Posterior cingulate gyrus (tissue), 11 donors: ENCODE measurements at regions not wholly inside any gene's neighbourhood (a gene's known extent, or its start where the extent isn't known, plus 50 kb on each side); places are given as distances from the start of the nearest gene placed in this dataset.
A peak's percentile ranks its signal among the peaks of the same experiment; 100 is the strongest.

Experiments used
- DNase-seq, 10 donors: peaks; one replicate each; pipeline versions ENCODE4 v3.0.0 to v3.0.0-alpha.2; 2020 to 2021; ENCODE audit warnings: mixed read lengths in 3 of 10
- intact Hi-C: fragments of 100-400 bp; cut with DNase I; formaldehyde crosslinking; loops from one replicate; pipeline ENCODE4 v1.15.1; 2023

GRCh38 chr6:50102676-50103075 is 52.9 kb upstream of the DEFB112 start:
- no peak for DNase-seq
- intact Hi-C loops: no loop called here

- intact Hi-C loops: no loop called here
- no peak for DNase-seq
These were observed 60.9 kb upstream of the DEFB112 start for GRCh38 chr6:50110587-50110986.

- DNase-seq: no peak
- intact Hi-C loops: no loop called here
These were observed 63.5 kb upstream of the DEFB112 start for GRCh38 chr6:50112981-50113857.

- DNase-seq: no peak
- intact Hi-C loops: no loop called here
These were observed 66.7 kb upstream of the DEFB112 start for GRCh38 chr6:50116390-50116789.

- no peak for DNase-seq
- intact Hi-C loops: no loop called here
These were observed 67.2 kb upstream of the DEFB112 start for GRCh38 chr6:50116797-50117542.

GRCh38 chr6:50120300-50120699 is 70.6 kb upstream of the DEFB112 start:
- intact Hi-C loops: no loop called here
- DNase-seq: no peak

- intact Hi-C loops: no loop called here
- DNase-seq: no peak
These were observed 74.0 kb upstream of the DEFB112 start for GRCh38 chr6:50123688-50124087.

GRCh38 chr6:50124572-50124971 is 74.8 kb upstream of the DEFB112 start:
- DNase-seq: no peak
- intact Hi-C loops: no loop called here

- intact Hi-C loops: loop anchor here (2.0 to 5.0 kb wide), 2 partner anchors 474 to 664 kb away; no protein-coding TSS in a partner anchor
- no peak for DNase-seq
These were observed 78.8 kb upstream of the DEFB112 start for GRCh38 chr6:50128420-50129005.

GRCh38 chr6:50135968-50136367 is 86.2 kb upstream of the DEFB112 start:
- intact Hi-C loops: no loop called here
- DNase-seq: no peak

- intact Hi-C loops: no loop called here
These were observed 91.4 kb upstream of the DEFB112 start for GRCh38 chr6:50141100-50141499.

GRCh38 chr6:50143011-50143719 is 93.4 kb upstream of the DEFB112 start:
- no peak for DNase-seq
- intact Hi-C loops: no loop called here

More at GRCh38 chr6:50141100-50141499, 91.4 kb upstream of the DEFB112 start:
- no peak for DNase-seq

GRCh38 chr6:50145125-50145524 is 95.4 kb upstream of the DEFB112 start:
- intact Hi-C loops: no loop called here

GRCh38 chr6:50147371-50147770 is 97.6 kb upstream of the DEFB112 start:
- no peak for DNase-seq
- intact Hi-C loops: no loop called here

More at GRCh38 chr6:50145125-50145524, 95.4 kb upstream of the DEFB112 start:
- DNase-seq: no peak

GRCh38 chr6:50180646-50181045 is 130.9 kb upstream of the DEFB112 start:
- no peak for DNase-seq
- intact Hi-C loops: no loop called here

- intact Hi-C loops: no loop called here
- no peak for DNase-seq
These were observed 135.3 kb upstream of the DEFB112 start for GRCh38 chr6:50185006-50185405.

GRCh38 chr6:50187351-50187921 is 137.7 kb upstream of the DEFB112 start:
- intact Hi-C loops: no loop called here
- DNase-seq: peak in 1 of 10 donors; percentile 57

- intact Hi-C loops: no loop called here
- DNase-seq: no peak
These were observed 148.5 kb upstream of the DEFB112 start for GRCh38 chr6:50198245-50198644.

GRCh38 chr6:50202766-50203165 is 153.0 kb upstream of the DEFB112 start:
- intact Hi-C loops: no loop called here
- no peak for DNase-seq

GRCh38 chr6:50211582-50211981 is 161.9 kb upstream of the DEFB112 start:
- DNase-seq: no peak
- intact Hi-C loops: no loop called here
